ENCODE measurements at regions not wholly inside any gene's neighbourhood (a gene's known extent, or its start where the extent isn't known, plus 50 kb on each side); places are given as distances from the start of the nearest gene placed in this dataset.

- DNase-seq (ENCODE audit: low read depth, low spot score) = no peak
- Mint-ChIP-seq H3K9me3 (no peaks in the 10 kb centered on the region), H3K27ac (ENCODE audit: unreplicated experiment) (no peak overlapping the region), H3K36me3 (ENCODE audit: low read depth) (peaks cover 3% of the 10 kb centered on the region), H3K4me3 (no peak overlapping the region), H3K27me3 (ENCODE audit: low read depth) (no peaks in the 10 kb centered on the region), H3K4me1 (peaks cover 23% of the 10 kb centered on the region)
- no peak for TF ChIP-seq CTCF (conservative IDR thresholded peaks at IDR 0.05)
Measured at GRCh38 chr12:131418121-131418520, 292.8 kb upstream of the SFSWAP start.

- H3K36me3 Mint-ChIP-seq (ENCODE audit: low read depth) = peaks cover 8% of the 10 kb centered on the region
- H3K9me3 Mint-ChIP-seq = peaks cover 2% of the 10 kb centered on the region
- TF ChIP-seq CTCF (conservative IDR thresholded peaks at IDR 0.05) = no peak
- no peaks in the 10 kb centered on the region for H3K27me3 Mint-ChIP-seq (ENCODE audit: low read depth)
- H3K4me3 Mint-ChIP-seq = no peak overlapping the region
- H3K4me1 Mint-ChIP-seq = peaks cover 23% of the 10 kb centered on the region
- DNase-seq (ENCODE audit: low read depth, low spot score) = no peak
- no peak overlapping the region for H3K27ac Mint-ChIP-seq (ENCODE audit: unreplicated experiment)
Measured at GRCh38 chr12:131418884-131419283, 292.0 kb upstream of the SFSWAP start.

- no peak for DNase-seq (ENCODE audit: low read depth, low spot score)
- Mint-ChIP-seq H3K36me3 (ENCODE audit: low read depth) (peaks cover 14% of the 10 kb centered on the region), H3K4me1 (peaks cover 20% of the 10 kb centered on the region), H3K27me3 (ENCODE audit: low read depth) (no peaks in the 10 kb centered on the region), H3K9me3 (peaks cover 17% of the 10 kb centered on the region), H3K4me3 (no peak overlapping the region), H3K27ac (ENCODE audit: unreplicated experiment) (no peak overlapping the region)
- no peak for TF ChIP-seq CTCF (conservative IDR thresholded peaks at IDR 0.05)
Measured at GRCh38 chr12:131420867-131421447, 289.9 kb upstream of the SFSWAP start.

GRCh38 chr12:131421509-131422186, 289.2 kb upstream of the SFSWAP start:
- Mint-ChIP-seq H3K27ac (ENCODE audit: unreplicated experiment) (no peak overlapping the region), H3K4me1 (peaks cover 20% of the 10 kb centered on the region), H3K4me3 (no peak overlapping the region), H3K27me3 (ENCODE audit: low read depth) (no peaks in the 10 kb centered on the region), H3K9me3 (peaks cover 17% of the 10 kb centered on the region), H3K36me3 (ENCODE audit: low read depth) (peaks cover 14% of the 10 kb centered on the region)
- TF ChIP-seq CTCF (conservative IDR thresholded peaks at IDR 0.05) = no peak
- DNase-seq (ENCODE audit: low read depth, low spot score) = no peak

- Mint-ChIP-seq H3K27ac (ENCODE audit: unreplicated experiment) (no peak overlapping the region), H3K36me3 (ENCODE audit: low read depth) (peaks cover 14% of the 10 kb centered on the region), H3K27me3 (ENCODE audit: low read depth) (no peaks in the 10 kb centered on the region), H3K4me1 (peaks cover 20% of the 10 kb centered on the region), H3K4me3 (no peak overlapping the region), H3K9me3 (peaks cover 17% of the 10 kb centered on the region)
- no peak for TF ChIP-seq CTCF (conservative IDR thresholded peaks at IDR 0.05)
- DNase-seq (ENCODE audit: low read depth, low spot score) = no peak
Measured at GRCh38 chr12:131422187-131422520, 288.7 kb upstream of the SFSWAP start.

Data from neural crest cell (in vitro differentiated cells).